MM.1S (cell line): ENCODE measurements at regions not wholly inside any gene's neighbourhood (a gene's known extent, or its start where the extent isn't known, plus 50 kb on each side); places are given as distances from the start of the nearest gene placed in this dataset.

ENCODE experiments used
- DNase-seq: peaks from one replicate; pipeline ENCODE4 v3.0.0-alpha.2; 2015
- H2AFZ ChIP-seq: fragments of 300-600 bp; sonication (generic); 2 replicates; pipeline ENCODE4 v1.6.0; 2016; ENCODE audit warnings: antibody characterized with exemption, low read length
- H3F3A ChIP-seq: fragments of 300-600 bp; sonication (generic); 2 replicates; pipeline ENCODE4 v1.6.1; 2016; ENCODE audit warnings: mild to moderate bottlenecking, antibody characterized with exemption, low read length, moderate library complexity, mixed read lengths; ENCODE audit not compliant: insufficient read depth
- H3K27ac ChIP-seq: fragments of 300-600 bp; sonication (generic); 2 replicates; pipeline ENCODE4 v1.5.1; 2016; ENCODE audit warnings: mild to moderate bottlenecking, low read length
- H3K27me3 ChIP-seq: fragments of 300-600 bp; sonication (generic); replicated peaks from 2 replicates; pipeline ENCODE4 v1.6.0; 2016; ENCODE audit warnings: low read length; ENCODE audit not compliant: insufficient read depth
- H3K36me3 ChIP-seq: fragments of 300-600 bp; sonication (generic); replicated peaks from 2 replicates; pipeline ENCODE4 v1.6.1; 2016; ENCODE audit warnings: mild to moderate bottlenecking, low read length, mixed read lengths; ENCODE audit not compliant: insufficient read depth
- H3K4me1 ChIP-seq: fragments of 300-600 bp; sonication (generic); 2 replicates; pipeline ENCODE4 v1.6.1; 2016; ENCODE audit warnings: low read length, mixed read lengths
- H3K4me2 ChIP-seq: fragments of 300-600 bp; sonication (generic); 2 replicates; pipeline ENCODE4 v1.6.0; 2016; ENCODE audit warnings: low read depth, low read length
- H3K4me3 ChIP-seq: fragments of 300-600 bp; sonication (generic); 2 replicates; pipeline ENCODE4 v1.5.1; 2016; ENCODE audit warnings: low read length, mixed read lengths
- H3K79me2 ChIP-seq: fragments of 300-600 bp; sonication (generic); 2 replicates; pipeline ENCODE4 v1.6.1; 2016; ENCODE audit warnings: mixed run types, low read length, mixed read lengths
- H3K9ac ChIP-seq: fragments of 300-600 bp; sonication (generic); 2 replicates; pipeline ENCODE4 v1.6.1; 2016; ENCODE audit warnings: low read length, mixed read lengths
- H3K9me2 ChIP-seq: fragments of 300-600 bp; sonication (generic); replicated peaks from 2 replicates; pipeline ENCODE4 v1.6.1; 2016; ENCODE audit warnings: mild to moderate bottlenecking, low read length, mixed read lengths; ENCODE audit not compliant: insufficient read depth
- H3K9me3 ChIP-seq: fragments of 300-600 bp; sonication (generic); replicated peaks from 2 replicates; pipeline ENCODE4 v1.6.1; 2016; ENCODE audit warnings: mild to moderate bottlenecking, low read length, mixed read lengths; ENCODE audit not compliant: insufficient read depth
- H4K20me1 ChIP-seq: fragments of 300-600 bp; sonication (generic); 2 replicates; pipeline ENCODE4 v1.6.1; 2016; ENCODE audit warnings: mild to moderate bottlenecking, low read length, moderate library complexity, mixed read lengths; ENCODE audit not compliant: insufficient read depth
- CTCF ChIP-seq: fragments of 300-600 bp; sonication (generic); IDR thresholded peaks from 2 replicates; pipeline ENCODE4 v1.5.1; 2016; ENCODE audit warnings: antibody characterized with exemption, low read length, mixed read lengths
- EZH2 ChIP-seq: fragments of 300-600 bp; sonication (generic); optimal IDR thresholded peaks from 2 replicates; pipeline ENCODE3; 2017; ENCODE audit warnings: low read depth, mild to moderate bottlenecking, antibody characterized with exemption, low read length, mixed read lengths
- EZH2phosphoT487 ChIP-seq: fragments of 300-600 bp; sonication (generic); IDR thresholded peaks from 2 replicates; pipeline ENCODE4 v1.6.1; 2018; ENCODE audit warnings: antibody characterized with exemption, low read length

- no peak overlapping the region for H3K4me2 ChIP-seq
- no peak overlapping the region for H3K9ac ChIP-seq
- no peaks in the 10 kb centered on the region for H3F3A ChIP-seq
- no peaks in the 10 kb centered on the region for H3K27me3 ChIP-seq
- no peaks in the 10 kb centered on the region for H3K4me1 ChIP-seq
- no peaks in the 10 kb centered on the region for H3K79me2 ChIP-seq
- no peak for DNase-seq
- no peak for TF ChIP-seq CTCF
- no peak for TF ChIP-seq EZH2
- no peaks in the 10 kb centered on the region for H4K20me1 ChIP-seq
- no peak overlapping the region for H2AFZ ChIP-seq
- no peaks in the 10 kb centered on the region for H3K9me3 ChIP-seq
- no peaks in the 10 kb centered on the region for H3K9me2 ChIP-seq
- no peak overlapping the region for H3K4me3 ChIP-seq
- H3K36me3 ChIP-seq = no peaks in the 10 kb centered on the region
- no peak overlapping the region for H3K27ac ChIP-seq
These were observed 168.6 kb upstream of the IGFBP7 start for GRCh38 chr4:57278780-57279179.

GRCh38 chr4:57274082-57274481, 163.9 kb upstream of the IGFBP7 start:
- no peaks in the 10 kb centered on the region for H3K9me3 ChIP-seq
- H3K4me3 ChIP-seq = no peak overlapping the region
- no peaks in the 10 kb centered on the region for H3K27me3 ChIP-seq
- H3F3A ChIP-seq = no peaks in the 10 kb centered on the region
- TF ChIP-seq EZH2 (no peak), CTCF (no peak), EZH2phosphoT487 (no peak)
- no peak overlapping the region for H3K9ac ChIP-seq
- no peaks in the 10 kb centered on the region for H3K4me1 ChIP-seq
- DNase-seq = no peak
- no peaks in the 10 kb centered on the region for H3K9me2 ChIP-seq
- no peak overlapping the region for H3K4me2 ChIP-seq
- H2AFZ ChIP-seq = no peak overlapping the region
- no peaks in the 10 kb centered on the region for H3K36me3 ChIP-seq
- no peaks in the 10 kb centered on the region for H4K20me1 ChIP-seq
- H3K27ac ChIP-seq = no peak overlapping the region
- no peaks in the 10 kb centered on the region for H3K79me2 ChIP-seq

DNA sequence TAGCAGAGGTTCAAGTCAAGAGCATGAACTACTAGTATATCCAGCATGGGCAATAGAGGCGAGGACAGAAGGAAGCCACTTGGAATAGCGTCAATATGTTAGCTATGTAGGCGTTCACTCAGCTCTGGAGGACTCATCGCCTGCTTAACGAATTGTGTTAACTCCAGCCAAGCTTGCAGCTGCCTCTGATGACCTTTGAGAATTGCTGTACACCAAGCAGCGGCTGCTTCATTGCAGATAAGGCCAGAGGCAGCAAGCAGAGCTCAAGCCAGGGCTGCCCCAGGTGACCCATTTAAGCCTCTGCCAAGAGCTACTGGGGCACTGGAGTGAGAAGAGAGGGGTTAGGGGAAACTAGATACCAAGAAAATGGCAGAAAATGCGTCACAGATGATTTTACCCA, 160.2 kb upstream of the IGFBP7 start:
- Histone ChIP-seq H3K79me2 (no peaks in the 10 kb centered on the region), H3K27me3 (no peaks in the 10 kb centered on the region), H2AFZ (no peak overlapping the region), H3K4me3 (no peak overlapping the region), H3K36me3 (no peaks in the 10 kb centered on the region), H3K4me1 (no peaks in the 10 kb centered on the region), H3K27ac (no peak overlapping the region), H3K9me3 (no peaks in the 10 kb centered on the region), H3K4me2 (no peak overlapping the region), H3K9ac (no peak overlapping the region), H4K20me1 (no peaks in the 10 kb centered on the region), H3K9me2 (no peaks in the 10 kb centered on the region), H3F3A (no peaks in the 10 kb centered on the region)
- no peak for DNase-seq
- no peak for TF ChIP-seq EZH2phosphoT487
- no peak for TF ChIP-seq EZH2
- TF ChIP-seq CTCF = no peak
